Activated CD8-positive, alpha-beta T cell treated with anti-CD3 and anti-CD28 coated beads, Interleukin-2, amount 10 ng/mL, durations not matched to agents 7 days and 5 days (primary cell): ENCODE measurements at regions not wholly inside any gene's neighbourhood (a gene's known extent, or its start where the extent isn't known, plus 50 kb on each side); places are given as distances from the start of the nearest gene placed in this dataset.

ENCODE experiments used
- ATAC-seq: fragments of 150-1000 bp; cut with Tn5 transposase; one replicate; pipeline ENCODE4 v1.10.0; 2021; ENCODE audit warnings: moderate library complexity
- CTCF ChIA-PET: fragments of 350-600 bp; sonication (Branson Sonifier 250); formaldehyde crosslinking; loops from one replicate; lab custom pipeline; 2021; ENCODE audit warnings: antibody characterized with exemption; lab: Charles Lee
- POLR2A ChIA-PET: fragments of 350-600 bp; sonication (Branson Sonifier 250); formaldehyde crosslinking; loops from one replicate; lab custom pipeline; 2021; ENCODE audit warnings: antibody characterized with exemption; lab: Charles Lee
- DNase-seq: peaks from one replicate; pipeline ENCODE4 v3.0.0-alpha.2; 2020
- H3K27ac Mint-ChIP-seq: one replicate; pipeline ENCODE4 v1.8.0; 2021; ENCODE audit warnings: mild to moderate bottlenecking, mixed read lengths
- H3K27me3 Mint-ChIP-seq: one replicate; pipeline ENCODE4 v1.8.0; 2021; ENCODE audit warnings: low read depth, mixed read lengths
- H3K36me3 Mint-ChIP-seq: one replicate; pipeline ENCODE4 v1.8.0; 2021; ENCODE audit warnings: low read depth, mixed read lengths
- H3K4me1 Mint-ChIP-seq: one replicate; pipeline ENCODE4 v1.8.0; 2021; ENCODE audit warnings: low read depth, mixed read lengths
- H3K4me3 Mint-ChIP-seq: one replicate; pipeline ENCODE4 v1.8.0; 2021; ENCODE audit warnings: mild to moderate bottlenecking, mixed read lengths
- H3K9me3 Mint-ChIP-seq: one replicate; pipeline ENCODE4 v1.8.0; 2022; ENCODE audit warnings: mixed read lengths; ENCODE audit not compliant: insufficient read depth

DNA sequence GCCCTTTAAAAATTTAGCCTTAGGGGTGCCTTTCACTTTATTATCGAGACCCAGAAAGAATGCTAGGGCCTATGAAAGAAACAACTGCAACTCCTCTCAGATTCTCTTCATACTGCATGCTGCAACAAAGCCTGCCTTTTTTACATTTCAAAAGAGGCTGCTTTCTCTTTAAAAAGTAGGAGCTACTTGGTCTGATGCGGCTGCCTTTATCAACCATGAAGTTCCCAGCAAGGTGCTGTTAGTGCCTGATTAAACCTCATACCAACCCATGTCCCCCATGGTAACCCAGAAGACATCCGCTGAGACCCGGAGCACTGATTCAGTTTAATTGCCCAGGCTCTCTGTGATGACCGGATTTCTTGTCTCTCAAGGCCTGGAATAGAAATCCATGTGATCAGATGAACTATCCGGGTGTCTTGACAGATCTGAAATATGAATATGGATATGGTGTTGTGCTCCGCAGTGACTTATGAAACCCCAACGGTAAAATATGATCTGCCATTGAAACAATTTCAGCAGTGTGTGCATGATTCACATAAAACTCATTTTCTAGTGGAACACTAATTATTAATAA is 368.3 kb downstream of the ZNF521 start:
- CTCF ChIA-PET, result no interaction called here
- no peak for ATAC-seq

DNA sequence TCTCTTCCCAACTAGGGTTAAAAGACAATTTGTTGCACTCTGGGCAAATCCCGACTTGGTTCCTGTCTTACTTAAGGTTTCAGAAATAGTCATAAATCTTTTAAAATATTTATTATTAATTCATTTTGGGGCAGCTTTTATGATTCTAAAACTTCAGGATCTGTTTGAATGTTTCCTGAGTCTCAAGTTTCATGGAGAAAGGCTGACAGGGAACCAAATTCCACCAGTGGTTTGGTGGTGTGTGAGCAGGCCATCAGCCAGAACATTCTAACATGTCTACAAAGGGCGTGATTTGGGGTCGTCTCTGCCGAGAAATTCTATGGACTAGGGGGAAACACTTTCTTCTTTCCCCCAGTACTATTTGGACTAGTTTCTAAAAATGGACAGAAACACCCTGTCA is 366.4 kb downstream of the ZNF521 start:
- DNase-seq (no peak), ATAC-seq (no peak)
- no peak overlapping the region for H3K27ac Mint-ChIP-seq
- peaks cover 3% of the 10 kb centered on the region for H3K27me3 Mint-ChIP-seq
- POLR2A ChIA-PET, result no interaction called here
- no peaks in the 10 kb centered on the region for H3K4me1 Mint-ChIP-seq
- H3K9me3 Mint-ChIP-seq, result no peaks in the 10 kb centered on the region
- no peak overlapping the region for H3K4me3 Mint-ChIP-seq
- CTCF ChIA-PET, result no interaction called here
- no peaks in the 10 kb centered on the region for H3K36me3 Mint-ChIP-seq

More for the DNA sequence above, 368.3 kb downstream of the ZNF521 start:
- Mint-ChIP-seq H3K4me3 (no peak overlapping the region), H3K27ac (no peak overlapping the region), H3K4me1 (no peaks in the 10 kb centered on the region), H3K9me3 (no peaks in the 10 kb centered on the region), H3K27me3 (peaks cover 3% of the 10 kb centered on the region), H3K36me3 (no peaks in the 10 kb centered on the region)
- DNase-seq, result no peak
- POLR2A ChIA-PET, result no interaction called here

GRCh38 chr18:24986666-24987302 is 365.2 kb downstream of the ZNF521 start:
- Mint-ChIP-seq H3K27ac (no peak overlapping the region), H3K27me3 (peaks cover 3% of the 10 kb centered on the region), H3K36me3 (no peaks in the 10 kb centered on the region), H3K4me3 (no peak overlapping the region), H3K9me3 (no peaks in the 10 kb centered on the region), H3K4me1 (no peaks in the 10 kb centered on the region)
- ChIA-PET CTCF (no interaction called here), POLR2A (no interaction called here)
- DNase-seq (no peak), ATAC-seq (no peak)

GRCh38 chr18:24987303-24988252 is 364.4 kb downstream of the ZNF521 start:
- ATAC-seq (no peak), DNase-seq (no peak)
- CTCF ChIA-PET, result no interaction called here
- Mint-ChIP-seq H3K4me1 (no peaks in the 10 kb centered on the region), H3K4me3 (no peak overlapping the region), H3K27ac (no peak overlapping the region), H3K27me3 (peaks cover 3% of the 10 kb centered on the region), H3K9me3 (no peaks in the 10 kb centered on the region), H3K36me3 (no peaks in the 10 kb centered on the region)
- POLR2A ChIA-PET, result no interaction called here

- Mint-ChIP-seq H3K9me3 (no peaks in the 10 kb centered on the region), H3K27ac (no peak overlapping the region), H3K27me3 (peaks cover 3% of the 10 kb centered on the region), H3K36me3 (no peaks in the 10 kb centered on the region), H3K4me1 (no peaks in the 10 kb centered on the region), H3K4me3 (no peak overlapping the region)
- DNase-seq (no peak), ATAC-seq (no peak)
- ChIA-PET POLR2A (no interaction called here), CTCF (no interaction called here)
These were observed 363.6 kb downstream of the ZNF521 start for GRCh38 chr18:24988253-24988840.

DNA sequence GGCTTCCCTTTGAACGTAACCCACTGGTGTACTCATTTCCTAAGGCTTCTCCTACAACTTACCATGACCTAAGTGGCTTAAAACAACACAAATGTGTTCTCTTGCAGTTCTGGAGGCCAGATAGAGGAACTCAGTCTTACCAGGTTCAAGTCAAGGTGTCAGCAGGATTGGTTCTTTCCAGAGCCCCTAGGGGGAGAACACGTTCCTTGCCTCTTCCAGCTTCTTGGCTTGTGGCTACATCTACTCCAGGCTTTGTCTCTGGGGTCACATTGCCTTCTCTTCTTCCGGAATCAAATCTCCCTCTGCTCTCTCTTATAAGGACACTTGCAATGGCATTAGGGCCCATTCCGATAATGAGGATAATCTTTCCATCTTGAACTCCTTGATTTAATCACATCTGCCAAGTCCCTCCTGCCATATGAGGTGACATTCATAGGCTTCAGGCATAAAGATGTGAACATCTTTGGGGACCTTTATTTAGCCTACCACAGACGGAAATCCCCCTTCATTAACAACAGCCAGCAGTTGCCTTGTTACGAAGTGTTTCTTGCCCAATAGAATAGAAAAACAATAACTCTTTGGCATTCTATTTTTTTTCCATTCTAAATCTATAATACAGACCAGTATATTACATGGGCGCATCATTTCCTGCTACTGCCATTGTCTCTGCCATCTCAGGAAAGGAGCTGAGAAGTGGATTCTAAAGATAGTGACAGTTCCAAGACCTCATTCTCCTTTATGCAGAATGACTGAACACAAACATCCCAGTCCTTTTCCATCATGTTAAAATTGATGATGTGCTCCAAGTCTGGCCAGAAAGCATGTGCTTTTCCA is 362.0 kb downstream of the ZNF521 start:
- Mint-ChIP-seq H3K4me3 (no peak overlapping the region), H3K9me3 (no peaks in the 10 kb centered on the region), H3K36me3 (no peaks in the 10 kb centered on the region), H3K27me3 (peaks cover 3% of the 10 kb centered on the region), H3K4me1 (no peaks in the 10 kb centered on the region), H3K27ac (no peak overlapping the region)
- ChIA-PET CTCF (no interaction called here), POLR2A (no interaction called here)
- DNase-seq (no peak), ATAC-seq (no peak)

DNA sequence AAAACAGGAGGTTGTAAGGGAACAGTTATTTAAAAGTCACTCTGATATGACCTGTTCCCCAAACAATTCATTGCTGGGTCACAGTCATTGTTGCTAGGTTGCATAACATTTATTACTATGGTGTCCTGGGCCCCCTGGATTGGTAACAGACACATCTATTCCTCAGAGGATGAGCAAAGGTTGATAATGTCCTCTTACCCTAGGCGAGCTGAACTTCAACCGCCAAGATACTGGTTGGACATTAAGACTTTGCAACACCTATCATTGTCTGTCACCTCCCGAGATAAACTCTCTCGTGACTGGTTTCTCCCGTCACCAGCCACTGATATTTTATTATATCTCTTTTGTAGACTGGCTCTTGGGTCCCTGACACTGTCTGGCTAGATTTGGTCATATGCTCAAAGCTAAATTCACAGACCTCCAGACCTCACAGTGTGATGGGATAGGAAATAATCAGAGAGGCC is 361.3 kb downstream of the ZNF521 start:
- CTCF ChIA-PET, result no interaction called here
- DNase-seq (no peak), ATAC-seq (no peak)
- H3K27me3 Mint-ChIP-seq, result peaks cover 3% of the 10 kb centered on the region
- POLR2A ChIA-PET, result no interaction called here
- H3K36me3 Mint-ChIP-seq, result no peaks in the 10 kb centered on the region
- H3K9me3 Mint-ChIP-seq, result no peaks in the 10 kb centered on the region
- H3K4me3 Mint-ChIP-seq, result no peak overlapping the region
- H3K27ac Mint-ChIP-seq, result no peak overlapping the region
- H3K4me1 Mint-ChIP-seq, result no peaks in the 10 kb centered on the region

DNA sequence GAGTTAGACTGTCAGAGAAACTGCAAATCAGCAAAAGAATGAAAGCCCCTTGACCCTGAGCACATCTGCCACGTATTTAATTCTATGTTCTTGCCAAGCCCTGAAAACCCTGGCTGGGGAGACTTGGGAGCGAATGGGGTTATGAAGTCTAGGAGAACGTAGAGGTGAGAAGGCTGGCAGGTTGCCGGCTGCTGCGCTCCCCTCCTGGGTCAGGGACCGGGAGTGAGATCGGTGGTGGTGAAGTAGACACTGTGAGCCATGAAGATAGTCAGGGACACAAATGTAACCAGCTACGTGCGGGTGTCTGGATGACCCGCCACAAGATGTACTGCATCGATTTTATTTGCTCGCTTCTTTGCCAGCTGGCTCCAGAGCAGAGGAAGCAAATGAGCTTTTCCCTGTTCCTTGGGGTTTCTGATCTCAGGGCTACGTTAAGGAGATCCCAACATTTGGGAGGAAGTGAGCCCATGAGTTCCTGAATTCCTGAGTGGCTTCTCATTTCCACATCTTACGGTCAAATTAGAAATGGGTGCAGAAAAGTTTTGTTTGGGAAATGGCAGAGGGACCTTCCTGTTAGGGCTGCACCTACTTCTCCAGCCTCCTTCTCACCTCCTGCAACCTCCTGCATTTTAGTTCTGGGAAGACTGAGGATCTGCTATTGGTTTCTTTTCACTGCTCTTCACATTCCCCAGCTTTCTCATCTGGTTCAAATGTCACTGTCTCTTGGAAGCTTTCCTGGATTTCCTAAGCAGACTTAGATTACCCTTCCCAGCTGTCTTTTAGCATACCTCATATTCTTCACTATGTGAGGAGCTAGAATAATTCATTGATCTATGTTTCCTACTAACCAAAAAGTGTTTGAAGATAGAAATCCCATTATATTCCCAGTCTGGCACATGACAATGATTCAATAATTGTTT is 360.6 kb downstream of the ZNF521 start:
- ATAC-seq, result no peak
- ChIA-PET CTCF (no interaction called here), POLR2A (no interaction called here)
- H3K36me3 Mint-ChIP-seq, result no peaks in the 10 kb centered on the region
- no peaks in the 10 kb centered on the region for H3K4me1 Mint-ChIP-seq
- no peak for DNase-seq
- no peak overlapping the region for H3K27ac Mint-ChIP-seq
- H3K27me3 Mint-ChIP-seq, result no peaks in the 10 kb centered on the region
- no peaks in the 10 kb centered on the region for H3K9me3 Mint-ChIP-seq
- no peak overlapping the region for H3K4me3 Mint-ChIP-seq

- ChIA-PET POLR2A (no interaction called here), CTCF (no interaction called here)
- Mint-ChIP-seq H3K27ac (no peak overlapping the region), H3K36me3 (no peaks in the 10 kb centered on the region), H3K4me3 (no peak overlapping the region), H3K4me1 (no peaks in the 10 kb centered on the region), H3K9me3 (no peaks in the 10 kb centered on the region), H3K27me3 (no peaks in the 10 kb centered on the region)
- ATAC-seq (no peak), DNase-seq (no peak)
These were observed 359.5 kb downstream of the ZNF521 start for GRCh38 chr18:24992491-24992890.

DNA sequence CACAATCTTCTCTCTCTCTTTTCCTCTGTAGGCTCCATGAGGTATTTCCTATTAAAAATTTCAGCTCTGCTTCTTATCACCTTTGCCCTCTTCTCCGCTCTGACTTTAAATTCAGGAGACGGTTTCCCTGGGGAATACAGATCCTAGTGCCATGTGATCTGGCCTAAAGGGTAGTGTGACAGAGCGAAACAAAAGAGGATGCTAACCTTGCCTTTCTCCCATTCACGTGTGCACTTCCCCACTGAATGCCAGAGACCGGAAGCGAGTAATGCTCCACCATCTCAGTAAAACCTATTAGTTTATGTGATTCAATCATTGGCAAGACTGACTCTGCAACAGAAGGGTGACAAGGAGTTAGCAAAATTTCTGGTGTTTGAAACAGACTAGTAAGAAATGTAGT is 358.3 kb downstream of the ZNF521 start:
- CTCF ChIA-PET, result no interaction called here

DNA sequence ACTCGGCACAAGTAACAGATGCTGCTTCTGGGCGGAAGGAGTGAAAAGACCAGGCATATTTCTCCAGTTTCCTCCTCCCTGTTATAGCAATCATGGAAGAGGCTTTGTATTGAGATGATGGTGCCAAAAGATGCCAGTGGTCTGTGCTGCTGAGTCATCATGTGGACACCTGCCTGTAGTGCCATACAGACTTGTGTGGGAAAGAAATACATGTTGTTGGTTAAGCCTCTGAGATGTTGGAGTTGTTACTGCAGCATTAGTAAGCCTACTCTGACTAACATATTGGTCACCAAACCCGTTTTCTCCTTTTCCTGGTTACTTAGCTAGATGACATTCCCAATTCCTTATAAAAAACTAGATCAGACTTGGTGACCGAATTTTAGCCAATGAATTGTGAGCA is 356.9 kb downstream of the ZNF521 start:
- ChIA-PET POLR2A (no interaction called here), CTCF (no interaction called here)
- Mint-ChIP-seq H3K27me3 (no peaks in the 10 kb centered on the region), H3K9me3 (no peaks in the 10 kb centered on the region), H3K36me3 (no peaks in the 10 kb centered on the region), H3K4me1 (no peaks in the 10 kb centered on the region), H3K27ac (no peak overlapping the region), H3K4me3 (no peak overlapping the region)
- no peak for ATAC-seq
- no peak for DNase-seq

More for the DNA sequence above, 358.3 kb downstream of the ZNF521 start:
- no peak overlapping the region for H3K27ac Mint-ChIP-seq
- H3K27me3 Mint-ChIP-seq, result no peaks in the 10 kb centered on the region
- DNase-seq (no peak), ATAC-seq (no peak)
- no peak overlapping the region for H3K4me3 Mint-ChIP-seq
- H3K9me3 Mint-ChIP-seq, result no peaks in the 10 kb centered on the region
- POLR2A ChIA-PET, result no interaction called here
- no peaks in the 10 kb centered on the region for H3K4me1 Mint-ChIP-seq
- H3K36me3 Mint-ChIP-seq, result no peaks in the 10 kb centered on the region
